K562 (cell line): ENCODE measurements at regions not wholly inside any gene's neighbourhood (a gene's known extent, or its start where the extent isn't known, plus 50 kb on each side); places are given as distances from the start of the nearest gene placed in this dataset.

Experiments
- ADNP ChIP-seq: fragments of 200-800 bp; sonication (Bioruptor generic); IDR thresholded peaks from 2 replicates; pipeline ENCODE4 v1.6.1; 2016; ENCODE audit warnings: missing genetic modification characterization, missing compliant biosample characterization
- EZH2 ChIP-seq: IDR thresholded peaks from 2 replicates; pipeline ENCODE4 v1.6.1; 2012; ENCODE audit warnings: low read depth, mild to moderate bottlenecking, inconsistent platforms, low read length, borderline replicate concordance
- JUN ChIP-seq, 2 experiments: sonication (generic) in 1 of 2; formaldehyde crosslinking in 1 of 2; IDR thresholded peaks; 2 replicates each; pipeline versions ENCODE4 v1.6.1 to v1.8.0; 2012 to 2022; ENCODE audit warnings: borderline replicate concordance in 2 of 2, mild to moderate bottlenecking in 2 of 2, improper control_type of control experiment in 1 of 2, low read depth in 1 of 2, low read length in 1 of 2, missing genetic modification reagents in 1 of 2
- MCM2 ChIP-seq: fragments of 450-650 bp; IDR thresholded peaks from 2 replicates; pipeline ENCODE4 v1.6.1; 2017; ENCODE audit warnings: low read depth, mild to moderate bottlenecking
- MYNN ChIP-seq, 2 experiments: sonication (generic); formaldehyde crosslinking in 1 of 2; IDR thresholded peaks; 2 replicates each; pipeline versions ENCODE4 v1.5.0 to v1.6.1; 2016 to 2020; ENCODE audit warnings: antibody characterized with exemption in 1 of 2, missing genetic modification reagents in 1 of 2
- PPARD ChIP-seq: fragments of 250-450 bp; sonication (Bioruptor Pico); IDR thresholded peaks from 2 replicates; pipeline ENCODE4 v1.8.0; 2022; ENCODE audit warnings: inconsistent platforms, mild to moderate bottlenecking, moderate library complexity
- TAF1 ChIP-seq: IDR thresholded peaks from 2 replicates; pipeline ENCODE4 v1.6.1; 2011; ENCODE audit warnings: mild to moderate bottlenecking, low read length, moderate library complexity; ENCODE audit not compliant: insufficient read depth, control insufficient read depth, severe bottlenecking; ENCODE audit errors: extremely low read depth
- U2AF1 ChIP-seq: fragments of 200-400 bp; formaldehyde crosslinking; optimal IDR thresholded peaks from 2 replicates; pipeline ENCODE3; 2017; ENCODE audit warnings: mild to moderate bottlenecking, low read depth, low read length, moderate library complexity
- U2AF2 ChIP-seq: fragments of 200-400 bp; formaldehyde crosslinking; optimal IDR thresholded peaks from 2 replicates; pipeline ENCODE3; 2017; ENCODE audit warnings: low read depth, mild to moderate bottlenecking, low read length
- TF ChIP-seq, protein P1 (sequence below), 2 experiments: IDR thresholded peaks in 1 of 2; conservative IDR thresholded peaks in 1 of 2; 2 replicates each; pipeline ENCODE4 v1.6.1; 2016; ENCODE audit warnings: low read depth in 2 of 2, mild to moderate bottlenecking in 1 of 2, missing compliant biosample characterization in 1 of 2, missing genetic modification characterization in 1 of 2, moderate library complexity in 1 of 2
- TF ChIP-seq, protein P2 (sequence below): fragments of 450-650 bp; conservative IDR thresholded peaks from 2 replicates; pipeline ENCODE4 v1.6.1; 2016; ENCODE audit warnings: missing genetic modification characterization, low read depth, mild to moderate bottlenecking, missing compliant biosample characterization, moderate library complexity
- TF ChIP-seq, protein P3 (sequence below), 3 experiments: IDR thresholded peaks in 2 of 3; conservative IDR thresholded peaks in 1 of 3; 2 replicates each; pipeline ENCODE4 v1.5.1; 2011 to 2012; ENCODE audit warnings: low read length in 3 of 3, mild to moderate bottlenecking in 3 of 3, control low read depth in 2 of 3, improper control_type of control experiment in 1 of 3, inconsistent platforms in 1 of 3, low read depth in 1 of 3, mixed read lengths in 1 of 3, moderate library complexity in 1 of 3; ENCODE audit not compliant: insufficient read depth in 2 of 3

DNA sequence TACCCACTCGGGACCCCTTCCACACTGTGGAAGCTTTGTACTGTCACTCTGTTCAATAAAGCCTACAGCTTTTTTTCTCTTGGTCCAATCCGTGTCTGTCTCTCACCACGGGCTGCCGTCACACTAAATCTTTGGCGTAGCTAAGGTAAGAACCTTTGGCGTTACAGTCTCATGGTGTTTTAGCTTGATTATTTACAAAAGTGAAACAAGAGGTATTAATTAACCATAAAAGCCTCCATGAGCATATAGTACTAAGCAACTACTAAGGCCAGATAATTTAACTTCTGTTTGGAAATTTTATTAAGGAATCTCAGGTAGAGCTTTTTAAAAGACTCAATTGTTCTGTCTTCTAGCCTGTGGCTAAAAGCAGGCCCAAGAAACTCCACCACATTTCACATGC, 370.7 kb upstream of the TRPC7 start:
- TF ChIP-seq MYNN (IDR thresholded peaks at IDR 0.05) = no peak
- TF ChIP-seq MYNN (CRISPR knock-in tag; IDR thresholded peaks at IDR 0.05) = no peak
- no peak for TF ChIP-seq PPARD (CRISPR knock-in tag)
- no peak for TF ChIP-seq EZH2
- TF ChIP-seq JUN (IDR thresholded peaks at IDR 0.05; ENCODE audit: borderline replicate concordance, low read depth, low read length) = no peak
- TF ChIP-seq JUN (CRISPR knock-in tag; IDR thresholded peaks at IDR 0.05; ENCODE audit: borderline replicate concordance) = no peak
- TF ChIP-seq, protein P1, sequence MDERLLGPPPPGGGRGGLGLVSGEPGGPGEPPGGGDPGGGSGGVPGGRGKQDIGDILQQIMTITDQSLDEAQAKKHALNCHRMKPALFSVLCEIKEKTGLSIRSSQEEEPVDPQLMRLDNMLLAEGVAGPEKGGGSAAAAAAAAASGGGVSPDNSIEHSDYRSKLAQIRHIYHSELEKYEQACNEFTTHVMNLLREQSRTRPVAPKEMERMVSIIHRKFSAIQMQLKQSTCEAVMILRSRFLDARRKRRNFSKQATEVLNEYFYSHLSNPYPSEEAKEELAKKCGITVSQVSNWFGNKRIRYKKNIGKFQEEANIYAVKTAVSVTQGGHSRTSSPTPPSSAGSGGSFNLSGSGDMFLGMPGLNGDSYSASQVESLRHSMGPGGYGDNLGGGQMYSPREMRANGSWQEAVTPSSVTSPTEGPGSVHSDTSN (CRISPR knock-in tag; IDR thresholded peaks at IDR 0.05; ENCODE audit: low read depth) = no peak
- TF ChIP-seq, protein P1 (tag; conservative IDR thresholded peaks at IDR 0.05; ENCODE audit: low read depth) = no peak
- TF ChIP-seq, protein P2, sequence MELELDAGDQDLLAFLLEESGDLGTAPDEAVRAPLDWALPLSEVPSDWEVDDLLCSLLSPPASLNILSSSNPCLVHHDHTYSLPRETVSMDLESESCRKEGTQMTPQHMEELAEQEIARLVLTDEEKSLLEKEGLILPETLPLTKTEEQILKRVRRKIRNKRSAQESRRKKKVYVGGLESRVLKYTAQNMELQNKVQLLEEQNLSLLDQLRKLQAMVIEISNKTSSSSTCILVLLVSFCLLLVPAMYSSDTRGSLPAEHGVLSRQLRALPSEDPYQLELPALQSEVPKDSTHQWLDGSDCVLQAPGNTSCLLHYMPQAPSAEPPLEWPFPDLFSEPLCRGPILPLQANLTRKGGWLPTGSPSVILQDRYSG (tag) = no peak
- no peak for TF ChIP-seq U2AF2
- TF ChIP-seq ADNP (tag) = no peak
- TF ChIP-seq U2AF1 = no peak
- no peak for TF ChIP-seq TAF1
- TF ChIP-seq, protein P3, sequence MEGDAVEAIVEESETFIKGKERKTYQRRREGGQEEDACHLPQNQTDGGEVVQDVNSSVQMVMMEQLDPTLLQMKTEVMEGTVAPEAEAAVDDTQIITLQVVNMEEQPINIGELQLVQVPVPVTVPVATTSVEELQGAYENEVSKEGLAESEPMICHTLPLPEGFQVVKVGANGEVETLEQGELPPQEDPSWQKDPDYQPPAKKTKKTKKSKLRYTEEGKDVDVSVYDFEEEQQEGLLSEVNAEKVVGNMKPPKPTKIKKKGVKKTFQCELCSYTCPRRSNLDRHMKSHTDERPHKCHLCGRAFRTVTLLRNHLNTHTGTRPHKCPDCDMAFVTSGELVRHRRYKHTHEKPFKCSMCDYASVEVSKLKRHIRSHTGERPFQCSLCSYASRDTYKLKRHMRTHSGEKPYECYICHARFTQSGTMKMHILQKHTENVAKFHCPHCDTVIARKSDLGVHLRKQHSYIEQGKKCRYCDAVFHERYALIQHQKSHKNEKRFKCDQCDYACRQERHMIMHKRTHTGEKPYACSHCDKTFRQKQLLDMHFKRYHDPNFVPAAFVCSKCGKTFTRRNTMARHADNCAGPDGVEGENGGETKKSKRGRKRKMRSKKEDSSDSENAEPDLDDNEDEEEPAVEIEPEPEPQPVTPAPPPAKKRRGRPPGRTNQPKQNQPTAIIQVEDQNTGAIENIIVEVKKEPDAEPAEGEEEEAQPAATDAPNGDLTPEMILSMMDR (IDR thresholded peaks at IDR 0.05 in 2 of 3, conservative IDR thresholded peaks at IDR 0.05 in 1 of 3; ENCODE audit: insufficient read depth in 2 of 3, low read depth in 1 of 3, low read length in 3 of 3) = no peak
- TF ChIP-seq MCM2 = no peak
